Stimulated activated CD8-positive, alpha-beta memory T cell treated with anti-CD3 and anti-CD28 coated beads, Interleukin-4, amount 100 ng/mL, for 4 hours (primary cell): ENCODE measurements at regions not wholly inside any gene's neighbourhood (a gene's known extent, or its start where the extent isn't known, plus 50 kb on each side); places are given as distances from the start of the nearest gene placed in this dataset.

ENCODE experiments used
- DNase-seq, 2 donors: peaks; one replicate each; pipeline ENCODE4 v3.0.0-alpha.2; 2020; ENCODE audit warnings: low read depth in 2 of 2, low spot score in 1 of 2

GRCh38 chr1:10848109-10848684 lies 51.8 kb upstream of the CASZ1 start:
- DNase-seq: no peak

- no peak for DNase-seq
Observed at GRCh38 chr1:10850026-10850425, 53.6 kb upstream of the CASZ1 start.

GRCh38 chr1:10851024-10852013 lies 54.9 kb upstream of the CASZ1 start:
- no peak for DNase-seq

- no peak for DNase-seq
Observed at GRCh38 chr1:10852018-10852417, 55.6 kb upstream of the CASZ1 start.

GRCh38 chr1:10852486-10852885 lies 56.0 kb upstream of the CASZ1 start:
- no peak for DNase-seq

GRCh38 chr1:10852998-10853520 lies 56.6 kb upstream of the CASZ1 start:
- no peak for DNase-seq

- DNase-seq: no peak
Observed at GRCh38 chr1:10853701-10854100, 57.3 kb upstream of the CASZ1 start.

- DNase-seq: no peak
Observed at GRCh38 chr1:10854856-10855459, 58.5 kb upstream of the CASZ1 start.

GRCh38 chr1:10856176-10856683 lies 59.8 kb upstream of the CASZ1 start:
- no peak for DNase-seq

- DNase-seq: no peak
Observed at GRCh38 chr1:10856863-10857598, 60.6 kb upstream of the CASZ1 start.

- no peak for DNase-seq
Observed at GRCh38 chr1:10857687-10858086, 61.2 kb upstream of the CASZ1 start.

GRCh38 chr1:10860218-10860617 lies 63.8 kb upstream of the CASZ1 start:
- DNase-seq: no peak

GRCh38 chr1:10860682-10861081 lies 64.2 kb upstream of the CASZ1 start:
- no peak for DNase-seq

- DNase-seq: no peak
Observed at GRCh38 chr1:10861822-10862221, 65.4 kb upstream of the CASZ1 start.

GRCh38 chr1:10862743-10863335 lies 66.4 kb upstream of the CASZ1 start:
- DNase-seq: no peak

- no peak for DNase-seq
Observed at GRCh38 chr1:10863886-10864285, 67.4 kb upstream of the CASZ1 start.

- no peak for DNase-seq
Observed at GRCh38 chr1:10864776-10865175, 68.3 kb upstream of the CASZ1 start.

GRCh38 chr1:10865518-10866320 lies 69.3 kb upstream of the CASZ1 start:
- no peak for DNase-seq

GRCh38 chr1:10866321-10867093 lies 70.1 kb upstream of the CASZ1 start:
- DNase-seq: peak in 1 of 2 donors; percentile 6
